Osteocyte (in vitro differentiated cells): ENCODE measurements at regions not wholly inside any gene's neighbourhood (a gene's known extent, or its start where the extent isn't known, plus 50 kb on each side); places are given as distances from the start of the nearest gene placed in this dataset.
A peak's percentile ranks its signal among the peaks of the same experiment; 100 is the strongest.

ENCODE experiments used
- DNase-seq: peaks from one replicate; pipeline ENCODE4 v3.0.0; 2021; ENCODE audit warnings: mixed read lengths; ENCODE audit not compliant: unreplicated experiment; ENCODE audit errors: extremely low spot score
- H3K27ac Mint-ChIP-seq: one replicate; pipeline ENCODE4 v1.8.0; 2021; ENCODE audit warnings: mild to moderate bottlenecking, mixed read lengths; ENCODE audit not compliant: unreplicated experiment
- H3K27me3 Mint-ChIP-seq: one replicate; pipeline ENCODE4 v1.8.0; 2021; ENCODE audit warnings: mixed read lengths; ENCODE audit not compliant: unreplicated experiment
- H3K36me3 Mint-ChIP-seq: one replicate; pipeline ENCODE4 v1.8.0; 2021; ENCODE audit warnings: mixed read lengths; ENCODE audit not compliant: unreplicated experiment
- H3K4me1 Mint-ChIP-seq: one replicate; pipeline ENCODE4 v1.8.0; 2021; ENCODE audit warnings: mixed read lengths; ENCODE audit not compliant: unreplicated experiment
- H3K4me3 Mint-ChIP-seq: one replicate; pipeline ENCODE4 v1.8.0; 2021; ENCODE audit warnings: mild to moderate bottlenecking, moderate library complexity, mixed read lengths; ENCODE audit not compliant: unreplicated experiment
- H3K9me3 Mint-ChIP-seq: one replicate; pipeline ENCODE4 v1.8.0; 2021; ENCODE audit warnings: mixed read lengths; ENCODE audit not compliant: unreplicated experiment
- CTCF ChIP-seq: fragments of 200-600 bp; sonication (generic); IDR thresholded peaks from 2 replicates; pipeline ENCODE4 v1.5.0; 2021; ENCODE audit warnings: antibody characterized with exemption, mild to moderate bottlenecking, moderate library complexity

DNA sequence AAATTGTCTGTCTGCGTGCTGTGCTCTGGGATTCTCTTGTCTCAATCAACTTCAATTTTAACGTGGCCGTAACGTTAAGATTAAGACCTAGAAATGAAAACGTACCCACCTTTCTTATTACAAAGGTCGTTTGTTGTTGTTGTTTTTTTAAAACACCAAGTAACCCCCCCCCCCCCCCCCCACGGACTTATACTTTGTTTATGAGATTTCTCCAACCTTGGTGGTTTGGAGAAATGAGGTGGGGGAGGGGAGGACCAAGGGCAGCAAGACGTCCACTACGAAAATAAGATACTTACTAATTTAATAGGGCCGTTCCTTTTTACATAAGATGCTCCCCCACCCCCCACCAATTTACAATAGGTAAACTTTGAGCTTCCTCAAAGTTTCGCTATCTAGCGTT, 244.4 kb upstream of the TOPAZ1 start:
- DNase-seq: no peak
- Mint-ChIP-seq H3K4me3 (peak overlapping the region; percentile 85), H3K36me3 (no peaks in the 10 kb centered on the region), H3K9me3 (no peaks in the 10 kb centered on the region), H3K27ac (no peak overlapping the region), H3K4me1 (peaks cover 51% of the 10 kb centered on the region), H3K27me3 (peaks cover 51% of the 10 kb centered on the region)
- TF ChIP-seq CTCF: no peak

DNA sequence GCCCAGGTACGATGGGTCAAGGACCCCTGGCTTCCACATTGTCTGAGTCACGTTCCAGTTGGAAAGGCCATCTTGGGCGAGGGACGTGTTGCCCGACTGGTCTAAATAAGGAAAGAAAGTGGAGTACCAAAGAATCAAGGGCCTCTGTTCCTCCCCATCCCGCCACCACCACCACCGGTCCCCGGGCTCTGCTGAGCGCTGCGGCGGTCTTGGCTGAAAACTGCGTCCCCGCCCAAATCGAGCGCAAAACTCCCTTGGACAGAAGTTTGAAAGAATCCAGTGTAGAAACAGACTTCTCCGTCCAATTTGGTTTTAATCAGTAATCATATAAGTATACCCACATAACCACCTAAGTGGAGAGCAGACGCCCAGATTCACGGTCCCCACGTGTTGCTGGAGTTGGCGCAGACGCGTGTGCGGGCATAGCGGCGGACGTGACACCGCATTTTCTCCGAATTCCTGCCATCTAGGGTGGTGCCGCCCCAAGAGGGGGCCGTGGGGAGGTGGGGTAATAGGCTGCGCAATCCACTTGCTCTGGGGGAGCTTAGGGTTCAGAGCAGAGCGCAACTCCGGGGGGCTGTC, 243.8 kb upstream of the TOPAZ1 start:
- no peak for TF ChIP-seq CTCF
- Mint-ChIP-seq H3K27ac (peak overlapping the region; percentile 70), H3K36me3 (no peaks in the 10 kb centered on the region), H3K27me3 (peaks cover 47% of the 10 kb centered on the region), H3K9me3 (no peaks in the 10 kb centered on the region), H3K4me1 (peaks cover 53% of the 10 kb centered on the region), H3K4me3 (peak overlapping the region; percentile 79)
- DNase-seq: no peak

GRCh38 chr3:43998370-43998835, 243.3 kb upstream of the TOPAZ1 start:
- H3K4me1 Mint-ChIP-seq: peaks cover 53% of the 10 kb centered on the region
- H3K27ac Mint-ChIP-seq: peak overlapping the region; percentile 70
- DNase-seq: no peak
- TF ChIP-seq CTCF: no peak
- no peaks in the 10 kb centered on the region for H3K36me3 Mint-ChIP-seq
- no peaks in the 10 kb centered on the region for H3K9me3 Mint-ChIP-seq
- H3K4me3 Mint-ChIP-seq: peak overlapping the region; percentile 79
- H3K27me3 Mint-ChIP-seq: peaks cover 41% of the 10 kb centered on the region

GRCh38 chr3:43998836-43999727, 242.6 kb upstream of the TOPAZ1 start:
- peaks cover 35% of the 10 kb centered on the region for H3K27me3 Mint-ChIP-seq
- TF ChIP-seq CTCF: no peak
- no peaks in the 10 kb centered on the region for H3K36me3 Mint-ChIP-seq
- H3K4me1 Mint-ChIP-seq: peaks cover 53% of the 10 kb centered on the region
- H3K27ac Mint-ChIP-seq: peak overlapping the region; percentile 70
- no peaks in the 10 kb centered on the region for H3K9me3 Mint-ChIP-seq
- H3K4me3 Mint-ChIP-seq: peak overlapping the region; percentile 80
- no peak for DNase-seq

DNA sequence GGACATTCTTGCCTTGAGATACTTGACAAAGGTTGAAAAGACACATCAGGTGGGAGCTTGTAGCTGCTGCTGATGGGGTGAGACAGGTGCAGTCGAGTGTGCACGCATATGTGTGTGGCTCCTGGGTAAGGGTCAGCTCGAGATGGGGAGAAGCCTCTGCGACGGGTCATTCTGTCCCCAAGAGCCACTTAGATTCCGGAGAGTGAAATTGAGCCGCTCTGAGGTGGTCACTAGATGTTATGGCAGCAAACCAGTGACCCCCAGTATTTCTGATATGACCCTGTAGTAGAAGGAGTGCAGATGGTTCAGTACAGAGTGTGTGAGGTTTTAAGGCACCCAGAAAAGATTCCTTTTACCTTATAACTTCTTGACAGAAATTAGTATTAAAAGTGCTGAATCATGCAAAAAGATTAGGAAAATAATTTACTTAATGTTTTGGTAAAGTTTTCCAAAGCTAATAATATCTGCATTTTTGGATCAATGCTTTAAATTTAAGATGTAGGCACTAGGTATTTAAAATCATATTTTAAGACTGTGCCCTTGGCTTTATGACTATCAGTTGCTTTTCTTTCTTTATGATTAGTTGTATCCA, 241.9 kb upstream of the TOPAZ1 start:
- Mint-ChIP-seq H3K9me3 (no peaks in the 10 kb centered on the region), H3K27ac (peak overlapping the region; percentile 61), H3K4me1 (peaks cover 50% of the 10 kb centered on the region), H3K27me3 (peaks cover 27% of the 10 kb centered on the region), H3K36me3 (peaks cover 1% of the 10 kb centered on the region), H3K4me3 (peak overlapping the region; percentile 80)
- no peak for DNase-seq
- no peak for TF ChIP-seq CTCF
